ENCODE measurements at regions not wholly inside any gene's neighbourhood (a gene's known extent, or its start where the extent isn't known, plus 50 kb on each side); places are given as distances from the start of the nearest gene placed in this dataset.

DNA sequence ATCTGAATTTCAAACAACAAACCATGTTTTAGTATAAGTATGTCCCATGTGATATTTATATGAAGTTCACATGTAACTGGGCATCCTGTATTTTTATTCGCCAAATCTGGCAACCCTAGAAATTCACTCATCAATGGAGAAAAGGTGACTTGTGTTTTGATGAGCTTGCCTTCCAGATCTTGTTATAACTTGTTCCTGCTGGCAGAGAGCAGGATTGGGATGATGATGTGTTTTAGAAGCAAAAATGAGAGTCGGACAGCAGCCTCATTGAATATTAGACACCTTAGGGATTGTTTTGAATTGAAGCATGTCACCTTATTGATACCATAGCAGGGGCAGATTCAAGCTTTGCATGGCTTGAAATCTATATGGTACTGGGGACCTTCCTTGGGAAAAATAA is 85.4 kb upstream of the MED13 start:
- H3K9ac ChIP-seq (ENCODE audit: low read length): no peak overlapping the region
- no peak overlapping the region for H3K27ac Mint-ChIP-seq
- no peak overlapping the region for H3K27ac ChIP-seq (ENCODE audit: low read length in 2 of 2)
- H3K4me3 Mint-ChIP-seq: no peak overlapping the region
- H3K4me1 Mint-ChIP-seq: no peaks in the 10 kb centered on the region
- POLR2A ChIA-PET: no interaction called here
- no peaks in the 10 kb centered on the region for H3K79me2 ChIP-seq (ENCODE audit: control insufficient read depth, insufficient read depth, low read length)
- H3K9me3 Mint-ChIP-seq (ENCODE audit: insufficient read depth): no peaks in the 10 kb centered on the region
- H3K27me3 ChIP-seq (replicated peaks in 1 of 4; ENCODE audit: control extremely low read depth in 1 of 4, control insufficient read depth in 3 of 4, insufficient read depth in 4 of 4, low read length in 3 of 4): peaks cover 0 to 2% (median 0%) of the 10 kb centered on the region in 4 experiments
- intact Hi-C loops (cut with micrococcal nuclease): no loop called here
- no peak for ATAC-seq (ENCODE audit: low read depth)
- H3K27me3 Mint-ChIP-seq: peaks cover 15% of the 10 kb centered on the region
- H2AFZ ChIP-seq (ENCODE audit: insufficient read depth, low read depth, low read length, poor library complexity, severe bottlenecking): no peak overlapping the region
- 80% methylated on average over 1 of the region's 2 CpGs for WGBS (ENCODE audit: insufficient coverage)
- no peaks in the 10 kb centered on the region for H3K36me3 ChIP-seq (replicated peaks in 1 of 2; ENCODE audit: control extremely low read depth in 1 of 2, control insufficient read depth in 1 of 2, extremely low read depth in 1 of 2, insufficient read depth in 2 of 2, low read length in 1 of 2)
- no peak overlapping the region for H3K4me3 ChIP-seq (ENCODE audit: control extremely low read depth in 1 of 5, extremely low read depth in 1 of 5, insufficient read depth in 1 of 5, low read depth in 2 of 5, low read length in 4 of 5)
- no peaks in the 10 kb centered on the region for H3K4me1 ChIP-seq (ENCODE audit: control insufficient read depth in 2 of 2, insufficient read depth in 2 of 2, low read length in 2 of 2)
- H4K20me1 ChIP-seq (ENCODE audit: control insufficient read depth, insufficient read depth, low read length, poor library complexity, severe bottlenecking): no peaks in the 10 kb centered on the region
- no peaks in the 10 kb centered on the region for H3K9me3 ChIP-seq (ENCODE audit: control extremely low read depth in 1 of 3, control insufficient read depth in 2 of 3, insufficient read depth in 1 of 3, low read length in 2 of 3)
- no peak overlapping the region for H3K4me2 ChIP-seq (replicated peaks; ENCODE audit: low read depth, low read length, poor library complexity, severe bottlenecking)
- TF ChIP-seq, protein P1, sequence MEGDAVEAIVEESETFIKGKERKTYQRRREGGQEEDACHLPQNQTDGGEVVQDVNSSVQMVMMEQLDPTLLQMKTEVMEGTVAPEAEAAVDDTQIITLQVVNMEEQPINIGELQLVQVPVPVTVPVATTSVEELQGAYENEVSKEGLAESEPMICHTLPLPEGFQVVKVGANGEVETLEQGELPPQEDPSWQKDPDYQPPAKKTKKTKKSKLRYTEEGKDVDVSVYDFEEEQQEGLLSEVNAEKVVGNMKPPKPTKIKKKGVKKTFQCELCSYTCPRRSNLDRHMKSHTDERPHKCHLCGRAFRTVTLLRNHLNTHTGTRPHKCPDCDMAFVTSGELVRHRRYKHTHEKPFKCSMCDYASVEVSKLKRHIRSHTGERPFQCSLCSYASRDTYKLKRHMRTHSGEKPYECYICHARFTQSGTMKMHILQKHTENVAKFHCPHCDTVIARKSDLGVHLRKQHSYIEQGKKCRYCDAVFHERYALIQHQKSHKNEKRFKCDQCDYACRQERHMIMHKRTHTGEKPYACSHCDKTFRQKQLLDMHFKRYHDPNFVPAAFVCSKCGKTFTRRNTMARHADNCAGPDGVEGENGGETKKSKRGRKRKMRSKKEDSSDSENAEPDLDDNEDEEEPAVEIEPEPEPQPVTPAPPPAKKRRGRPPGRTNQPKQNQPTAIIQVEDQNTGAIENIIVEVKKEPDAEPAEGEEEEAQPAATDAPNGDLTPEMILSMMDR (IDR thresholded peaks at IDR 0.05): no peak
- no peak for TF ChIP-seq EZH2 (IDR thresholded peaks at IDR 0.05; ENCODE audit: borderline replicate concordance, insufficient read depth, low read depth, low read length, poor library complexity, severe bottlenecking)
- CTCF ChIA-PET: no interaction called here
- no peak for DNase-seq

DNA sequence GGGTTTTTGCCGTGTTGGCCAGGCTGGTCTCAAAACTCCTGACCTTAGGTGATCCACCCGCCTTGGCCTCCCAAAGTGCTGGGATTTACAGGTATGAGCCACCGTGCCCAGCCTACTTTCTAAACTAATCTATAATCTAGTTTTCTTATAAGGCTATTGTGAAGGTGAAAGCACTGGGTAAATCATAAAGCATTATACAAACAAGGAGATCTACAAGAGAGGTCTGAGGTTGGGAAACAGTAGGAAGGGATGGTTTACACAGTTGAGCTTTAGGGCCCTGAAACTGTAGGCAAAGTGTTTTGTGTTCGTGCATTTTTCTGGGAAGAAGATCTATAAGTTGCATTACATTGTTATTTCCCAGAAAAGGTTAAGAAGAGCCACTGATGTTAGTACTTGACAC is 84.9 kb upstream of the MED13 start:
- peaks cover 0 to 2% (median 0%) of the 10 kb centered on the region in 4 experiments for H3K27me3 ChIP-seq (replicated peaks in 1 of 4; ENCODE audit: control extremely low read depth in 1 of 4, control insufficient read depth in 3 of 4, insufficient read depth in 4 of 4, low read length in 3 of 4)
- DNase-seq (no peak), ATAC-seq (ENCODE audit: low read depth) (no peak)
- no peak overlapping the region for H3K9ac ChIP-seq (ENCODE audit: low read length)
- H3K9me3 ChIP-seq (ENCODE audit: control extremely low read depth in 1 of 3, control insufficient read depth in 2 of 3, insufficient read depth in 1 of 3, low read length in 2 of 3): no peaks in the 10 kb centered on the region
- no peaks in the 10 kb centered on the region for H3K4me1 ChIP-seq (ENCODE audit: control insufficient read depth in 2 of 2, insufficient read depth in 2 of 2, low read length in 2 of 2)
- no peak for TF ChIP-seq EZH2 (IDR thresholded peaks at IDR 0.05; ENCODE audit: borderline replicate concordance, insufficient read depth, low read depth, low read length, poor library complexity, severe bottlenecking)
- TF ChIP-seq, protein P1 (IDR thresholded peaks at IDR 0.05): no peak
- ChIA-PET POLR2A (no interaction called here), CTCF (no interaction called here)
- no peaks in the 10 kb centered on the region for H3K79me2 ChIP-seq (ENCODE audit: control insufficient read depth, insufficient read depth, low read length)
- no peaks in the 10 kb centered on the region for H4K20me1 ChIP-seq (ENCODE audit: control insufficient read depth, insufficient read depth, low read length, poor library complexity, severe bottlenecking)
- H3K36me3 ChIP-seq (replicated peaks in 1 of 2; ENCODE audit: control extremely low read depth in 1 of 2, control insufficient read depth in 1 of 2, extremely low read depth in 1 of 2, insufficient read depth in 2 of 2, low read length in 1 of 2): no peaks in the 10 kb centered on the region
- no peak overlapping the region for H3K4me2 ChIP-seq (replicated peaks; ENCODE audit: low read depth, low read length, poor library complexity, severe bottlenecking)
- Mint-ChIP-seq H3K4me3 (no peak overlapping the region), H3K27ac (no peak overlapping the region), H3K9me3 (ENCODE audit: insufficient read depth) (no peaks in the 10 kb centered on the region), H3K4me1 (no peaks in the 10 kb centered on the region), H3K27me3 (peaks cover 15% of the 10 kb centered on the region)
- WGBS (ENCODE audit: insufficient coverage): 80% methylated on average over 1 of the region's 4 CpGs
- H3K27ac ChIP-seq (ENCODE audit: low read length in 2 of 2): no peak overlapping the region
- intact Hi-C loops (cut with micrococcal nuclease): no loop called here
- H3K4me3 ChIP-seq (ENCODE audit: control extremely low read depth in 1 of 5, extremely low read depth in 1 of 5, insufficient read depth in 1 of 5, low read depth in 2 of 5, low read length in 4 of 5): no peak overlapping the region
- H2AFZ ChIP-seq (ENCODE audit: insufficient read depth, low read depth, low read length, poor library complexity, severe bottlenecking): no peak overlapping the region

Measured in B cell (primary cell).